ENCODE measurements at regions not wholly inside any gene's neighbourhood (a gene's known extent, or its start where the extent isn't known, plus 50 kb on each side); places are given as distances from the start of the nearest gene placed in this dataset.

- H3K36me3 ChIP-seq, result no peaks in the 10 kb centered on the region
- no peaks in the 10 kb centered on the region for H3K9me3 ChIP-seq
- H3K4me1 ChIP-seq, result peaks cover 10 to 34% (median 16%) of the 10 kb centered on the region in 3 donors
- H3K4me3 ChIP-seq, result no peak overlapping the region
- 35 to 43% methylated on average over 4 of the region's 4 CpGs for WGBS, 2 donors (ENCODE audit: low coverage in 1 of 2)
- peak overlapping the region; percentile 60 to 91 (median 79) for H3K27ac ChIP-seq
- H3K27me3 ChIP-seq, result no peaks in the 10 kb centered on the region
- no peak for ATAC-seq
- TF ChIP-seq POLR2AphosphoS5 (IDR thresholded peaks at IDR 0.05), result no peak
- no peak for TF ChIP-seq EP300 (IDR thresholded peaks at IDR 0.05)
- no peak for TF ChIP-seq CTCF (IDR thresholded peaks at IDR 0.05)
- no peak for TF ChIP-seq POLR2A (IDR thresholded peaks at IDR 0.05)
These were observed 172.1 kb downstream of the SLC16A9 start for GRCh38 chr10:59537501-59537900.

DNA sequence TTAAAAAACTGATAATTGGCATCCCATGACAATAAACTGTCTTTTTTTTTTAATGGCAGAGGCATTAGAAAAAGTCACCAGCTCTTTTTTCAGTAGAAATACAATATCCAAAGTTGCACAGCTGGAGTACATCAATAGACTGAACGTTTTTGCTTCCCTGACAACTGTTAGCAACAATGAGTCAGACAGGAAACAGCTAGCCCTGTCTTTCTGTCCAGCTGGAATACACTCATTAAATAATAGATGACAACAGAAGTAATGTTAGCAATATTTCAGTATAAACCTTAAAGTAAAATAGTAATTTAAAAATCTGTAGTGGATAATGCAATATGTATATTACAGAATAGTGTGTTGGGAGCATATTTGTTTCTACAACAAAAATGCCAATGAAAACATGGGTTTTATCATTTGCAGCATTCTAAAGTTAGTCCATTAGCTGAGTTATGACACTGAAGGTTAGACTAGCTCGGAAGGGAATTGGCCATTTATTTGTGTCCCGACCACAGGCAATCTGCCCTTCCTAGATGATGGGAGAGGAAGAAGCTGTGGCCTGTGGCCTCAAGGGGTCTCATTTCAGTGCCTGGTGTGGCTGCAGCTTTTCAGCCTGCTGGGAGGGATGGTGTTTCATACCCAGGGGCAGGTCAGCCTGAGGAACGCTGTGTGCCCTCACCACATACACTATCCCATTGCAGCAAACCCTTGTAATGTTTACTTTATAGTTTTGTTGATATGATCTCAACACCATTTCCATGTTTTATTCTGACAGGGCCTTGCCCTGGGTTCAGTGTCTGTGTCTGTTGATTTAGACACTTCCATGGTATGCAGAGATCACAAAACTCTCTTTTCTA is 173.3 kb downstream of the SLC16A9 start:
- Histone ChIP-seq H3K4me1 (peaks cover 10 to 34% (median 16%) of the 10 kb centered on the region in 3 donors), H3K4me3 (no peak overlapping the region), H3K36me3 (no peaks in the 10 kb centered on the region), H3K27me3 (no peaks in the 10 kb centered on the region), H3K27ac (peak overlapping the region; percentile 60 to 91 (median 79)), H3K9me3 (no peaks in the 10 kb centered on the region)
- TF ChIP-seq EP300 (IDR thresholded peaks at IDR 0.05), result no peak
- peak; percentile 93 for TF ChIP-seq POLR2AphosphoS5 (IDR thresholded peaks at IDR 0.05)
- WGBS, 2 donors (ENCODE audit: low coverage in 1 of 2), result 3 to 6% methylated on average over 3 to 4 of the region's 4 CpGs
- peak; percentile 95 for ATAC-seq

- peak overlapping the region in 2 of 4 donors; percentile 9 to 17 for H3K27ac ChIP-seq
- H3K9me3 ChIP-seq, result no peaks in the 10 kb centered on the region
- H3K36me3 ChIP-seq, result no peaks in the 10 kb centered on the region
- no peaks in the 10 kb centered on the region for H3K27me3 ChIP-seq
- WGBS, 2 donors (ENCODE audit: low coverage in 1 of 2), result 0 to 36% methylated on average over 1 of the region's 1 CpG
- TF ChIP-seq CTCF (IDR thresholded peaks at IDR 0.05), result no peak
- TF ChIP-seq POLR2A (IDR thresholded peaks at IDR 0.05), result no peak
- TF ChIP-seq EP300 (IDR thresholded peaks at IDR 0.05), result no peak
- TF ChIP-seq POLR2AphosphoS5 (IDR thresholded peaks at IDR 0.05), result no peak
- H3K4me3 ChIP-seq, result no peak overlapping the region
- ATAC-seq, result peak; percentile 60
- H3K4me1 ChIP-seq, result peaks cover 0 to 10% (median 0%) of the 10 kb centered on the region in 3 donors
These were observed 162.0 kb upstream of the FAM13C start for GRCh38 chr10:59524348-59524747.

DNA sequence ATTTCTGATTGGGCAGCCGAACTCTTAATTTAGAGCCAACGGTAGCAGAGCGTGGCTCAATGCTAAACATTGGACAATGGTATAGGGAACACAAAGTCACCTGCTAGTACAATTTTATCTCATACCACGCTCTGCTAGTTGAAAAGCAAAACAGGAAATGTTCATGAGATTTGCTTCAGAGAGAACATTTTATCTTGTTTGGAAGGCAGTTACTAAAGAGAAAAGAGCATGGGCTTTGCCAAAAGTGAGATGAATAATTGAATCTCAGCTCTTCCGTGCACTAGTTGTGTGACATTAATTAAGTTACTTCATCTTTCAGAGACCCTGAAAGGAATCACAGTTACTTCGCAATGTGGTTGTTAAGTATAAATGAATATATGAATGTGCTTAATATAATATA is 161.5 kb upstream of the FAM13C start:
- Histone ChIP-seq H3K4me1 (peaks cover 0 to 10% (median 0%) of the 10 kb centered on the region in 3 donors), H3K9me3 (no peaks in the 10 kb centered on the region), H3K4me3 (no peak overlapping the region), H3K27ac (peak overlapping the region in 2 of 4 donors; percentile 9 to 17), H3K36me3 (no peaks in the 10 kb centered on the region), H3K27me3 (no peaks in the 10 kb centered on the region)
- TF ChIP-seq POLR2AphosphoS5 (IDR thresholded peaks at IDR 0.05), result no peak
- no peak for TF ChIP-seq EP300 (IDR thresholded peaks at IDR 0.05)
- TF ChIP-seq POLR2A (IDR thresholded peaks at IDR 0.05), result no peak
- no peak for TF ChIP-seq CTCF (IDR thresholded peaks at IDR 0.05)
- 38 to 39% methylated on average over 6 of the region's 6 CpGs for WGBS, 2 donors (ENCODE audit: low coverage in 1 of 2)
- ATAC-seq, result no peak

- Histone ChIP-seq H3K36me3 (no peaks in the 10 kb centered on the region), H3K4me1 (peaks cover 0 to 27% (median 10%) of the 10 kb centered on the region in 3 donors), H3K4me3 (no peak overlapping the region), H3K27ac (peak overlapping the region in 2 of 4 donors; percentile 9 to 48), H3K9me3 (no peaks in the 10 kb centered on the region), H3K27me3 (no peaks in the 10 kb centered on the region)
- TF ChIP-seq EP300 (IDR thresholded peaks at IDR 0.05) (no peak), POLR2AphosphoS5 (IDR thresholded peaks at IDR 0.05) (no peak), POLR2A (IDR thresholded peaks at IDR 0.05) (no peak), CTCF (IDR thresholded peaks at IDR 0.05) (no peak)
- 16 to 17% methylated on average over 3 of the region's 3 CpGs for WGBS, 2 donors (ENCODE audit: low coverage in 1 of 2)
- ATAC-seq, result no peak
These were observed 155.6 kb upstream of the FAM13C start for GRCh38 chr10:59517996-59518395.
